GM21529 (cell line): ENCODE measurements at regions not wholly inside any gene's neighbourhood (a gene's known extent, or its start where the extent isn't known, plus 50 kb on each side); places are given as distances from the start of the nearest gene placed in this dataset.
A peak's percentile ranks its signal among the peaks of the same experiment; 100 is the strongest.
"Not testable (repeated sequence)": the region's sequence is repeated elsewhere in the genome, so short reads cannot be mapped to it uniquely, and the experiment has no call there.

Experiments used
- ATAC-seq: cut with Tn5 transposase; IDR thresholded peaks from one replicate; pipeline ENCODE4 v1.9.1; 2021; ENCODE audit not compliant: unreplicated experiment

- ATAC-seq = no peak
These were observed 115.8 kb upstream of the SLC35F3 start for GRCh38 chr1:233788687-233789086.

- no peak for ATAC-seq
These were observed 114.4 kb upstream of the SLC35F3 start for GRCh38 chr1:233790121-233790520.

GRCh38 chr1:233790662-233791371 is 113.7 kb upstream of the SLC35F3 start:
- peak; percentile 97 for ATAC-seq

- ATAC-seq = no peak
These were observed 113.1 kb upstream of the SLC35F3 start for GRCh38 chr1:233791372-233791703.

GRCh38 chr1:233791721-233792120 is 112.8 kb upstream of the SLC35F3 start:
- ATAC-seq = no peak

GRCh38 chr1:233794863-233795262 is 109.6 kb upstream of the SLC35F3 start:
- ATAC-seq = no peak

- ATAC-seq = no peak
These were observed 108.2 kb upstream of the SLC35F3 start for GRCh38 chr1:233796146-233796783.

- no peak for ATAC-seq
These were observed 101.9 kb upstream of the SLC35F3 start for GRCh38 chr1:233802611-233803010.

- ATAC-seq = no peak
These were observed 98.7 kb upstream of the SLC35F3 start for GRCh38 chr1:233805786-233806185.

GRCh38 chr1:233815357-233815756 is 89.1 kb upstream of the SLC35F3 start:
- ATAC-seq = no peak

GRCh38 chr1:233815865-233816264 is 88.6 kb upstream of the SLC35F3 start:
- ATAC-seq = no peak

GRCh38 chr1:233816348-233816747 is 88.1 kb upstream of the SLC35F3 start:
- no peak for ATAC-seq

- ATAC-seq = no peak
These were observed 85.4 kb upstream of the SLC35F3 start for GRCh38 chr1:233819042-233819441.

- ATAC-seq = not testable (repeated sequence)
These were observed 80.3 kb upstream of the SLC35F3 start for GRCh38 chr1:233824179-233824578.

GRCh38 chr1:233827937-233828336 is 76.5 kb upstream of the SLC35F3 start:
- ATAC-seq = not testable (repeated sequence)

- ATAC-seq = no peak
These were observed 76.0 kb upstream of the SLC35F3 start for GRCh38 chr1:233828480-233828879.

GRCh38 chr1:233834609-233835008 is 69.9 kb upstream of the SLC35F3 start:
- no peak for ATAC-seq

- not testable (repeated sequence) for ATAC-seq
These were observed 66.3 kb upstream of the SLC35F3 start for GRCh38 chr1:233838207-233838606.

GRCh38 chr1:233843525-233844204 is 60.8 kb upstream of the SLC35F3 start:
- no peak for ATAC-seq

GRCh38 chr1:233844275-233844674 is 60.2 kb upstream of the SLC35F3 start:
- no peak for ATAC-seq

- no peak for ATAC-seq
These were observed 59.8 kb upstream of the SLC35F3 start for GRCh38 chr1:233844692-233845091.
